ENCODE measurements at regions not wholly inside any gene's neighbourhood (a gene's known extent, or its start where the extent isn't known, plus 50 kb on each side); places are given as distances from the start of the nearest gene placed in this dataset.

DNA sequence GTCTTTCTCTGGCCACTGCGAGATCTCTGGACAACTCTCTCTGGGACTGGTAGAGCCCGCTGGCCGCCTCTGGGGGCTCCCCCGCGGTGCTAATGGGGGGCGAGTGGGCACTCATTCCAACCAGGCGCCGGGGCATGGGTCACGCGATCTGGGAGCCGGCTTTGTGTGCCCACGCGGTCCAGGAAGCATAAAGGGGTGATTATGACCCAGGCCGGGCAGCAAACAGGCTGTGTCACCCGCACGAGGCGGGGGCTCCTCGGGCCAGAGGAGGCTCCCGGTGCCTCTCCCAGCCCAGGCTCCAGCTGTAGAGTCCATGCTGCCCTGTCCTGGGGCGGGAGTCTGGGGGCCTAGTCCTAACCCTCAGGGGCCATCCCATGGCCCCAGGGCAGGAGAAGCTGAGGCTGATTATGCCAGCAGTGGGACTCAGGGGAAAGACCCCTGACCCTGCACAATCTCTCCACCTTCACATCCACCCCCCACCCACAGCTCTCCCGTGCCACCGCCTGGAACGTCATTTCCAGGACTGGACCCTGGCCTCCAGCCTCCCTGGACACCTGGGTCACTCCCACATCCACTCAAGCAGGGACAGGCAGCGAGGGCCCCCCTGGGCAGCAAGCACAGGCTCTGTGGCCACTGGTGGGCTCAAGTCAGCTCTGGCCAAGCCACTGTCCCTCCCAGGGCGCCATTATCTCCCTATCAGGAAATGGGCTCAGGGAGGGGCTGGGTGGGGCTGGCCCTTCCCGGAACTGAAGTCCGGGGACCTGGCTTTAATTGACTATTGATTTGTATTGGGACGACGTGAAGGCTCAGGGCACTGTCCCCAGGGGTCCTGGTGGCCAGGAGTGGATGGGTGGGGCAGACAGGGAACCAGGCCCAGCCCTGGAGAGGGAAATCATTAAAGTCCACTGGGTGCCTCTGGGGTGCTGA lies 50.0 kb downstream of the PTPRS start:
- Mint-ChIP-seq H3K27ac (no peak overlapping the region), H3K4me3 (no peak overlapping the region), H3K36me3 (ENCODE audit: low read depth) (no peaks in the 10 kb centered on the region), H3K9me3 (no peaks in the 10 kb centered on the region), H3K4me1 (ENCODE audit: low read depth) (peaks cover 10% of the 10 kb centered on the region), H3K27me3 (peaks cover 16% of the 10 kb centered on the region)
- CTCF ChIA-PET: no interaction called here
- POLR2A ChIA-PET: no interaction called here
- ATAC-seq (ENCODE audit: poor library complexity): no peak
- Histone ChIP-seq H3K27me3 (ENCODE audit: control insufficient read depth in 1 of 2, insufficient read depth in 2 of 2, low read length in 2 of 2) (peaks cover 19 to 24% of the 10 kb centered on the region in 2 experiments), H3K36me3 (ENCODE audit: insufficient read depth, low read length) (no peaks in the 10 kb centered on the region), H3K9me3 (ENCODE audit: control insufficient read depth in 1 of 2, insufficient read depth in 1 of 2, low read length in 2 of 2) (peaks cover 0 to 27% of the 10 kb centered on the region in 2 experiments), H3K4me1 (ENCODE audit: insufficient read depth, low read length) (peaks cover 21% of the 10 kb centered on the region), H3K27ac (ENCODE audit: low read depth in 1 of 2, low read length in 2 of 2) (no peak overlapping the region), H3K4me3 (ENCODE audit: low read length) (no peak overlapping the region)
- TF ChIP-seq, protein P1, sequence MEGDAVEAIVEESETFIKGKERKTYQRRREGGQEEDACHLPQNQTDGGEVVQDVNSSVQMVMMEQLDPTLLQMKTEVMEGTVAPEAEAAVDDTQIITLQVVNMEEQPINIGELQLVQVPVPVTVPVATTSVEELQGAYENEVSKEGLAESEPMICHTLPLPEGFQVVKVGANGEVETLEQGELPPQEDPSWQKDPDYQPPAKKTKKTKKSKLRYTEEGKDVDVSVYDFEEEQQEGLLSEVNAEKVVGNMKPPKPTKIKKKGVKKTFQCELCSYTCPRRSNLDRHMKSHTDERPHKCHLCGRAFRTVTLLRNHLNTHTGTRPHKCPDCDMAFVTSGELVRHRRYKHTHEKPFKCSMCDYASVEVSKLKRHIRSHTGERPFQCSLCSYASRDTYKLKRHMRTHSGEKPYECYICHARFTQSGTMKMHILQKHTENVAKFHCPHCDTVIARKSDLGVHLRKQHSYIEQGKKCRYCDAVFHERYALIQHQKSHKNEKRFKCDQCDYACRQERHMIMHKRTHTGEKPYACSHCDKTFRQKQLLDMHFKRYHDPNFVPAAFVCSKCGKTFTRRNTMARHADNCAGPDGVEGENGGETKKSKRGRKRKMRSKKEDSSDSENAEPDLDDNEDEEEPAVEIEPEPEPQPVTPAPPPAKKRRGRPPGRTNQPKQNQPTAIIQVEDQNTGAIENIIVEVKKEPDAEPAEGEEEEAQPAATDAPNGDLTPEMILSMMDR (IDR thresholded peaks at IDR 0.05): no peak
- no peak for DNase-seq
- intact Hi-C loops (cut with DNase I, micrococcal nuclease): no loop called here

DNA sequence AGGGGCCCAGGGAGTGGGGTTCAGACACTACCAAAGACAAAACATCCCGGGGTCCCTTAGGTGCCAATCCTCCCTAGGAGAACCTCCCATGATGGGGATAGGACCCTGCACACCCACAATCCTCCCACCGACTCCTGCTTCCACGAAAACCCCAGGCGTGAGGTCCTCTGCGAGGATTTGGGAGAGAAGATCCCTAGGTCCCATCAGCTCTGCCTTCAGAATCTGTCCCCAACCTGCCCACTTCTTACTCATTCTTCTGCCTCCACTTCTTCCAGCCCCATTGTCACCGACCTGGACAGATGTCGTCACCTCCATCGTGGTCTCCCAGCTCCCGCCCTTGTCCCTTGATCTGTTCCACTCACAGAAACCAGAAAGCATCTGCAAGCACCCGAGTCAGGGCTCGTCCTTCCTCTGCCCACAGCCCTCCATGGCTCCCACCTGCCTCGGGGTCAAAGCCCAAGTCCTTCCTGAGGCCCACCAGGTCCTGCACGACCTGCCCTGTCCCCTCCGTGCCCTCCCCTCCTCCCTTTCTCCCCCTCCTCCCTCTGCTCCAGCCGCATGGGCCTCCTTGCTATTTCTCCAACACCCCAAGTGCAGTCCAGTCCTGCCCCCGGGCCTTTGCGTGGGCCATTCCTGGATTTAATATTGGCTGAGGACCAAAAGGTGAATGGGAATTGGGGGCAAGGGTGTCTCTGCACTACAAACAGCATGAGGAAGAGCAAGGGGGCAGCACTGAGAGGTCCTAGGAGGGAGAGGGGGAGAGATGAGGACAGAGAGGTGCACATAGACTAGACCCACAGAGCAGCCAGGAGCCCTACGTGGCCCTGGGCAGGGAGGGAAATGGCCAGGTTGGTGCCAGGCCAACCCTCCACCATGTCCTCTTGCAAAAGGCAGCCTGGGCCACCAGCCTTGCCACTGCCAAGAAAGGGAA lies 51.3 kb downstream of the PTPRS start:
- Histone ChIP-seq H3K36me3 (ENCODE audit: insufficient read depth, low read length) (no peaks in the 10 kb centered on the region), H3K9me3 (ENCODE audit: control insufficient read depth in 1 of 2, insufficient read depth in 1 of 2, low read length in 2 of 2) (peaks cover 0 to 26% of the 10 kb centered on the region in 2 experiments), H3K4me3 (ENCODE audit: low read length) (no peak overlapping the region), H3K4me1 (ENCODE audit: insufficient read depth, low read length) (peaks cover 21% of the 10 kb centered on the region), H3K27me3 (ENCODE audit: control insufficient read depth in 1 of 2, insufficient read depth in 2 of 2, low read length in 2 of 2) (peaks cover 19 to 24% of the 10 kb centered on the region in 2 experiments), H3K27ac (ENCODE audit: low read depth in 1 of 2, low read length in 2 of 2) (no peak overlapping the region)
- Mint-ChIP-seq H3K27me3 (peaks cover 16% of the 10 kb centered on the region), H3K27ac (no peak overlapping the region), H3K4me3 (peak overlapping the region; percentile 46), H3K36me3 (ENCODE audit: low read depth) (no peaks in the 10 kb centered on the region), H3K4me1 (ENCODE audit: low read depth) (peaks cover 7% of the 10 kb centered on the region), H3K9me3 (no peaks in the 10 kb centered on the region)
- DNase-seq (no peak), ATAC-seq (ENCODE audit: poor library complexity) (no peak)
- intact Hi-C loops (cut with DNase I, micrococcal nuclease): no loop called here
- TF ChIP-seq, protein P1 (IDR thresholded peaks at IDR 0.05): no peak
- ChIA-PET CTCF (no interaction called here), POLR2A (no interaction called here)

DNA sequence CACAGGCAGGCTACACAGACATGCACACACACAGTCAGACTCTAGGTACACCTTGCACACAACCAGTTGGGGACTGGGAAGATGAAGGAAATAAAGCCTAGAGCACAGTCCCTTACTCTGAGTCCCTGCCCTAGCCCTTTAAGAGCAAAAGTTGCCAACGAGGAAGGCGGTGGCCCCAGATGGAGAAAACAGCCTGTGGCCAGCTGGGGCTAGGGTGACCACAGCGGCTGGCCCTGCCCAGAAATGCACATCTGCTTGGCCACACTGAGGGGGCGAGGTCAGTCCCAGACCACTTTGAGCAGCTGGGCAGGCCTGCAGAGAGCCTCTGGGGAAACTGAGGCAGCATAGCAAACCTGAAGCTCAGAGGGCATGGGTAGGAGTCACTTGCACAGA lies 52.3 kb downstream of the PTPRS start:
- CTCF ChIA-PET: no interaction called here
- no peak for DNase-seq
- intact Hi-C loops (cut with DNase I, micrococcal nuclease): no loop called here

More for the DNA sequence above, 52.3 kb downstream of the PTPRS start:
- Mint-ChIP-seq H3K27ac (no peak overlapping the region), H3K4me3 (no peak overlapping the region), H3K9me3 (no peaks in the 10 kb centered on the region), H3K4me1 (ENCODE audit: low read depth) (peaks cover 7% of the 10 kb centered on the region), H3K36me3 (ENCODE audit: low read depth) (no peaks in the 10 kb centered on the region), H3K27me3 (peaks cover 16% of the 10 kb centered on the region)
- H3K27me3 ChIP-seq (ENCODE audit: control insufficient read depth in 1 of 2, insufficient read depth in 2 of 2, low read length in 2 of 2): peaks cover 16 to 19% of the 10 kb centered on the region in 2 experiments
- H3K9me3 ChIP-seq (ENCODE audit: control insufficient read depth in 1 of 2, insufficient read depth in 1 of 2, low read length in 2 of 2): peaks cover 0 to 17% of the 10 kb centered on the region in 2 experiments
- TF ChIP-seq, protein P1 (IDR thresholded peaks at IDR 0.05): no peak
- H3K4me1 ChIP-seq (ENCODE audit: insufficient read depth, low read length): peaks cover 13% of the 10 kb centered on the region
- ATAC-seq (ENCODE audit: poor library complexity): no peak
- no peak overlapping the region for H3K27ac ChIP-seq (ENCODE audit: low read depth in 1 of 2, low read length in 2 of 2)
- POLR2A ChIA-PET: no interaction called here
- no peak overlapping the region for H3K4me3 ChIP-seq (ENCODE audit: low read length)
- H3K36me3 ChIP-seq (ENCODE audit: insufficient read depth, low read length): no peaks in the 10 kb centered on the region
